Body of pancreas (tissue), 4 donors: ENCODE measurements at regions not wholly inside any gene's neighbourhood (a gene's known extent, or its start where the extent isn't known, plus 50 kb on each side); places are given as distances from the start of the nearest gene placed in this dataset.

Experiments used
- CTCF ChIP-seq, 7 experiments: fragments of 450-650 bp in 4 of 7; fragments of 200-600 bp in 3 of 7; sonication (generic) in 3 of 7; IDR thresholded peaks; one replicate each; pipeline ENCODE4 v1.5.1; 2016 to 2019; ENCODE audit warnings: antibody characterized with exemption in 7 of 7
- POLR2A ChIP-seq, 3 donors: fragments of 450-650 bp; IDR thresholded peaks; one replicate each; pipeline ENCODE4 v1.6.1; 2016; ENCODE audit warnings: antibody characterized with exemption in 3 of 3, mild to moderate bottlenecking in 2 of 3

- TF ChIP-seq POLR2A (IDR thresholded peaks at IDR 0.05) = no peak
- TF ChIP-seq CTCF (IDR thresholded peaks at IDR 0.05) = no peak
Observed at GRCh38 chr9:126125177-126125576, 201.5 kb upstream of the MVB12B start.
